Stomach (tissue), 8 donors: ENCODE measurements at regions not wholly inside any gene's neighbourhood (a gene's known extent, or its start where the extent isn't known, plus 50 kb on each side); places are given as distances from the start of the nearest gene placed in this dataset.
A peak's percentile ranks its signal among the peaks of the same experiment; 100 is the strongest.
"Not testable (repeated sequence)": the region's sequence is repeated elsewhere in the genome, so short reads cannot be mapped to it uniquely, and the experiment has no call there.

Experiments
- DNase-seq, 2 donors: peaks; one replicate each; pipeline versions ENCODE4 v3.0.0 to v3.0.0-alpha.2; 2013 to 2019
- H3K27ac ChIP-seq, 5 donors: fragments of 200-600 bp in 4 of 5; sonication (generic) in 4 of 5; one replicate each; pipeline ENCODE4 v1.5.1; 2013 to 2019; ENCODE audit warnings: mild to moderate bottlenecking in 1 of 5, moderate library complexity in 1 of 5
- H3K27me3 ChIP-seq, 3 donors: fragments of 200-600 bp; sonication (generic); one replicate each; pipeline ENCODE4 v1.5.1; 2017 to 2019; ENCODE audit warnings: mixed run types in 1 of 3
- H3K36me3 ChIP-seq, 4 donors: fragments of 200-600 bp; sonication (generic); 1 replicate in 3 of 4; 2 replicates in 1 of 4; pipeline ENCODE4 v1.5.1; 2016 to 2019
- H3K4me1 ChIP-seq, 4 donors: fragments of 200-600 bp; sonication (generic); one replicate each; pipeline ENCODE4 v1.5.1; 2016 to 2019
- H3K4me3 ChIP-seq, 4 donors: fragments of 200-600 bp; sonication (generic) in 3 of 4; one replicate each; pipeline ENCODE4 v1.5.1; 2016 to 2019; ENCODE audit warnings: mild to moderate bottlenecking in 1 of 4
- H3K9me3 ChIP-seq, 4 donors: fragments of 200-600 bp; sonication (generic); one replicate each; pipeline ENCODE4 v1.5.1; 2016 to 2019
- CTCF ChIP-seq, 7 experiments: fragments of 450-650 bp in 4 of 7; fragments of 200-600 bp in 3 of 7; sonication (generic) in 3 of 7; IDR thresholded peaks; one replicate each; pipeline ENCODE4 v1.5.1; 2016 to 2019; ENCODE audit warnings: antibody characterized with exemption in 7 of 7, control low read depth in 2 of 7, mild to moderate bottlenecking in 1 of 7
- EP300 ChIP-seq: sonication (generic); formaldehyde crosslinking; IDR thresholded peaks from one replicate; pipeline ENCODE4 v1.6.1; 2017; ENCODE audit warnings: antibody characterized with exemption
- POLR2A ChIP-seq, 4 donors: fragments of 450-650 bp; IDR thresholded peaks; one replicate each; pipeline ENCODE4 v1.6.1; 2016; ENCODE audit warnings: antibody characterized with exemption in 4 of 4, control low read depth in 2 of 4, mild to moderate bottlenecking in 1 of 4, moderate library complexity in 1 of 4
- POLR2AphosphoS5 ChIP-seq, 3 donors: sonication (generic); formaldehyde crosslinking; IDR thresholded peaks; one replicate each; pipeline ENCODE4 v1.6.1; 2016; ENCODE audit warnings: antibody characterized with exemption in 3 of 3
- WGBS, 5 donors: extraction: QIAGEN DNeasy Blood & Tissue Kit in 3 of 5; methylation state at CpG; one replicate each; pipeline versions ENCODE4 v1.1.5 to v1.1.7; 2013 to 2018; 5-methylcytosine and 5-hydroxymethylcytosine counted together
- intact Hi-C: fragments of 100-400 bp; cut with DNase I; formaldehyde crosslinking; loops from one replicate; pipeline ENCODE4 v1.15.1; 2023; ENCODE audit warnings: low total_unique reads
- donor health status: healthy with polysubstance abuse.
- donor health status: Bipolar disorder and iron deficiency.
- donor health status: healthy.

- no peak overlapping the region for H3K4me3 ChIP-seq
- H3K27me3 ChIP-seq = no peaks in the 10 kb centered on the region
- H3K4me1 ChIP-seq = peaks cover 0 to 13% (median 2%) of the 10 kb centered on the region in 4 donors
- H3K9me3 ChIP-seq = peaks cover 0 to 7% (median 2%) of the 10 kb centered on the region in 4 donors
- TF ChIP-seq EP300 (no peak), CTCF (IDR thresholded peaks at IDR 0.05) (no peak), POLR2A (IDR thresholded peaks at IDR 0.05) (no peak), POLR2AphosphoS5 (IDR thresholded peaks at IDR 0.05) (no peak)
- intact Hi-C loops = no loop called here
- DNase-seq = no peak
- H3K27ac ChIP-seq = no peak overlapping the region
- no peaks in the 10 kb centered on the region for H3K36me3 ChIP-seq
Measured at GRCh38 chr1:191517826-191518225, 640.4 kb upstream of the RGS18 start.

- intact Hi-C loops = no loop called here
- no peaks in the 10 kb centered on the region for H3K27me3 ChIP-seq
- H3K4me3 ChIP-seq = no peak overlapping the region
- H3K4me1 ChIP-seq = peaks cover 0 to 13% (median 2%) of the 10 kb centered on the region in 4 donors
- no peaks in the 10 kb centered on the region for H3K36me3 ChIP-seq
- no peak overlapping the region for H3K27ac ChIP-seq
- DNase-seq = no peak
- TF ChIP-seq POLR2A (IDR thresholded peaks at IDR 0.05) (no peak), POLR2AphosphoS5 (IDR thresholded peaks at IDR 0.05) (no peak), EP300 (no peak), CTCF (IDR thresholded peaks at IDR 0.05) (no peak)
- H3K9me3 ChIP-seq = no peaks in the 10 kb centered on the region
Measured at GRCh38 chr1:191519519-191519918, 638.7 kb upstream of the RGS18 start.

GRCh38 chr1:191520345-191520744 is 637.9 kb upstream of the RGS18 start:
- TF ChIP-seq POLR2A (IDR thresholded peaks at IDR 0.05) (no peak), POLR2AphosphoS5 (IDR thresholded peaks at IDR 0.05) (peak in 1 of 3 donors; percentile 13)
- peak in 1 of 2 donors; percentile 10 for DNase-seq
- intact Hi-C loops = no loop called here
- Histone ChIP-seq H3K27ac (no peak overlapping the region), H3K4me1 (peaks cover 0 to 13% (median 2%) of the 10 kb centered on the region in 4 donors), H3K27me3 (no peaks in the 10 kb centered on the region), H3K4me3 (no peak overlapping the region), H3K36me3 (no peaks in the 10 kb centered on the region), H3K9me3 (no peaks in the 10 kb centered on the region)
- 27 to 60% (median 39%) methylated on average over 3 of the region's 3 CpGs for WGBS, 5 donors

GRCh38 chr1:191525944-191526343 is 632.3 kb upstream of the RGS18 start:
- intact Hi-C loops = not testable (repeated sequence)

GRCh38 chr1:191528275-191528674 is 630.0 kb upstream of the RGS18 start:
- no peaks in the 10 kb centered on the region for H3K4me1 ChIP-seq
- WGBS, 5 donors = 54 to 81% (median 62%) methylated on average over 6 of the region's 6 CpGs
- H3K4me3 ChIP-seq = no peak overlapping the region
- no peak overlapping the region for H3K27ac ChIP-seq
- no peaks in the 10 kb centered on the region for H3K27me3 ChIP-seq
- no peaks in the 10 kb centered on the region for H3K36me3 ChIP-seq
- TF ChIP-seq POLR2AphosphoS5 (IDR thresholded peaks at IDR 0.05) = no peak
- H3K9me3 ChIP-seq = no peaks in the 10 kb centered on the region
- DNase-seq = peak in 1 of 2 donors; percentile 5
- intact Hi-C loops = no loop called here

More at GRCh38 chr1:191525944-191526343, 632.3 kb upstream of the RGS18 start:
- not testable (repeated sequence) for H3K27me3 ChIP-seq, H3K4me1 ChIP-seq, DNase-seq, H3K27ac ChIP-seq, H3K9me3 ChIP-seq, H3K36me3 ChIP-seq, H3K4me3 ChIP-seq
- WGBS, 5 donors = 91 to 98% (median 95%) methylated on average over 5 of the region's 5 CpGs

GRCh38 chr1:191530928-191531327 is 627.3 kb upstream of the RGS18 start:
- intact Hi-C loops = no loop called here
- Histone ChIP-seq H3K36me3 (no peaks in the 10 kb centered on the region), H3K27ac (no peak overlapping the region), H3K27me3 (no peaks in the 10 kb centered on the region), H3K9me3 (no peaks in the 10 kb centered on the region), H3K4me3 (no peak overlapping the region), H3K4me1 (no peaks in the 10 kb centered on the region)
- DNase-seq = no peak
- TF ChIP-seq CTCF (IDR thresholded peaks at IDR 0.05) (no peak), EP300 (no peak), POLR2A (IDR thresholded peaks at IDR 0.05) (no peak), POLR2AphosphoS5 (IDR thresholded peaks at IDR 0.05) (no peak)
